ENCODE measurements at regions not wholly inside any gene's neighbourhood (a gene's known extent, or its start where the extent isn't known, plus 50 kb on each side); places are given as distances from the start of the nearest gene placed in this dataset.

DNA sequence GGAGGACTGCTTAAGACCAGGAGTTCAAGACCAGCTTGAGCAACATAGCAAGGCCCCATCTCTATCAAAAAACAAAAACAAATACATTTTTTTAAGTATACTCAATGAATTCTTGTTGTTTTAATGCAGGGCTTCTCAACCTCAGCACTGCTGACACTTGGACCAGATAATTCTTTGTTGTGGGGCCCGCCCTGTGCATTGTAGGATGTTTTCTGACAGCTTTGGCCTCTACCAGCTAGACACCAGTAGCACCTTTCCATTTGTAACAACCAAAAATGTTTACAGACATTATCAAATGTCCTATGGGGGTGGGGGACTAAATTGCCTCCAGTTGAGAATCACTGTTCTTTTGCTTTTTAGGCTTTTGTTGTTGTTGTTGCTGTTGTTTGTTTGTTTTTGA is 128.1 kb upstream of the MDM1 start:
- no peaks in the 10 kb centered on the region for H3K27me3 ChIP-seq
- H3K4me3 ChIP-seq, result no peak overlapping the region
- no peaks in the 10 kb centered on the region for H3K36me3 ChIP-seq (replicated peaks in 1 of 2)
- H3K4me1 ChIP-seq (replicated peaks in 1 of 2), result peaks cover 7 to 9% of the 10 kb centered on the region in 2 donors
- intact Hi-C loops (cut with DNase I), result no loop called here
- WGBS, 4 donors, result 93 to 100% (median 100%) methylated on average over 1 of the region's 1 CpG
- DNase-seq, result no peak
- TF ChIP-seq POLR2A (IDR thresholded peaks at IDR 0.05), result no peak
- TF ChIP-seq CTCF (IDR thresholded peaks at IDR 0.05), result no peak
- H3K27ac ChIP-seq, result no peak overlapping the region
- H3K9me3 ChIP-seq (replicated peaks in 1 of 3), result no peaks in the 10 kb centered on the region

DNA sequence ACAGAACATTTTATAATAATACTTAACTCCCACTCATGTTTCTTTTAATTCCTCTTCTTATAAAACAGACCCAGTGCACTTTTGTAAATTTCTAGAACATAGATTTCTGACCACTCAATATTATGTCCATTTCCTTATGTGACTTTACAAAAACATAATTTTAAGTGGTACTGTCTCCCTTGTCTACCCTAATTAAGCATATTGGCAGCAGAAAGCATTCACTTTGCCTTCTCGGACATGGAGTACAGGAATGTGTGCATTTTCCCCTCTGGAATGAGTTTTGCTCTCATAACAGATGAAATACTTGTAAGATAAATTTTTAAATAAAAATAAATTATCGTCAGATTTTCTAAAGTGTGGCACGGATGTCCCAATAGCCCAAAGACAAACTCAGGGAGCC is 129.5 kb upstream of the MDM1 start:
- H3K4me1 ChIP-seq (replicated peaks in 1 of 2), result no peaks in the 10 kb centered on the region
- H3K27me3 ChIP-seq, result no peaks in the 10 kb centered on the region
- WGBS, 4 donors, result 67 to 75% (median 69%) methylated on average over 3 of the region's 3 CpGs
- H3K9me3 ChIP-seq (replicated peaks in 1 of 3), result no peaks in the 10 kb centered on the region
- no peak for TF ChIP-seq CTCF (IDR thresholded peaks at IDR 0.05)
- no peak for TF ChIP-seq POLR2A (IDR thresholded peaks at IDR 0.05)
- intact Hi-C loops (cut with DNase I), result no loop called here
- no peak for DNase-seq
- H3K27ac ChIP-seq, result no peak overlapping the region
- no peak overlapping the region for H3K4me3 ChIP-seq
- no peaks in the 10 kb centered on the region for H3K36me3 ChIP-seq (replicated peaks in 1 of 2)

DNA sequence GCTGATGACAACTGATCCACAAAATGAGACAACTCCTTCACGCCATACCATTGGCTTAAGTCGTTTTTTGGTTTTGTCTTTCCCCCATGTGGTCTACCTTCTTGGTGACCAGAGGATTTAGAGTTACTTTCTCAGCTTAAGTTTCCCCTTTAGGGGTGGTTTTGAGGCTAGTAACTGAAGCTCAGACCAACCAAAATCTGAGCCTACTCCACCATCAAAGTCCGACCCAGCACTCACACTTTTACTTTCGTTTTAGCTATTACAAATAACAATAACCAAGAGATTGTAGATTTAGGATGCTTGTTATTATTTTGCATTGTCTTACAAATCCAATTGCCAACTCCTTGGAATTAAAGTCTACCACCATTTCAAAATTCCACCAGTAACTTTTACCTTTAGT is 130.6 kb upstream of the MDM1 start:
- no peak for DNase-seq
- intact Hi-C loops (cut with DNase I), result no loop called here
- Histone ChIP-seq H3K36me3 (replicated peaks in 1 of 2) (no peaks in the 10 kb centered on the region), H3K9me3 (replicated peaks in 1 of 3) (no peaks in the 10 kb centered on the region), H3K4me1 (replicated peaks in 1 of 2) (no peaks in the 10 kb centered on the region), H3K27ac (no peak overlapping the region), H3K4me3 (no peak overlapping the region), H3K27me3 (no peaks in the 10 kb centered on the region)
- TF ChIP-seq CTCF (IDR thresholded peaks at IDR 0.05), result no peak
- no peak for TF ChIP-seq POLR2A (IDR thresholded peaks at IDR 0.05)
- 78 to 85% (median 83%) methylated on average over 4 of the region's 4 CpGs for WGBS, 4 donors

DNA sequence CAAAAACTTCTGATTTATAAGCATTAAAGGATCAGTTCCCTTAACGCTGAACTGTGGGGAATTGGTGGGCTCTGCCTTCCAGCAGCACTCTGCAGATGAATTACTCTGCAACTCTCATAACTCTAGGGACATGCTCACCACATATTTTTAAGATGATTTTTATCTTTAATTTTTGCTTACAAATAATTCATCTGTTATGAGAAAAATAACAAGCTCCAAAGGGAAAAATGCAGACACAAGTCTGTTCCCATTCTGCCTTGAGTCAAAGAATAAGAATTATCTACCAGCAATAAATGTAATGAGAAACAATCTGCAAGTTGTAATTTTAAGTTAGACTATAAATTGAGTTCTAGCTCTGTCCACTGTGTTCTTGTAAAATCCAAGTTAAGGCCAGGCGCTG is 133.1 kb upstream of the MDM1 start:
- WGBS, 4 donors, result 81 to 92% (median 88%) methylated on average over 2 of the region's 2 CpGs
- no peak overlapping the region for H3K27ac ChIP-seq
- DNase-seq, result no peak
- no peaks in the 10 kb centered on the region for H3K9me3 ChIP-seq (replicated peaks in 1 of 3)
- H3K4me1 ChIP-seq (replicated peaks in 1 of 2), result no peaks in the 10 kb centered on the region
- intact Hi-C loops (cut with DNase I), result no loop called here
- TF ChIP-seq CTCF (IDR thresholded peaks at IDR 0.05) (no peak), POLR2A (IDR thresholded peaks at IDR 0.05) (no peak)
- no peak overlapping the region for H3K4me3 ChIP-seq
- H3K27me3 ChIP-seq, result no peaks in the 10 kb centered on the region
- H3K36me3 ChIP-seq (replicated peaks in 1 of 2), result no peaks in the 10 kb centered on the region

Data from adrenal gland (tissue), 9 donors.